ENCODE measurements at regions not wholly inside any gene's neighbourhood (a gene's known extent, or its start where the extent isn't known, plus 50 kb on each side); places are given as distances from the start of the nearest gene placed in this dataset.

DNA sequence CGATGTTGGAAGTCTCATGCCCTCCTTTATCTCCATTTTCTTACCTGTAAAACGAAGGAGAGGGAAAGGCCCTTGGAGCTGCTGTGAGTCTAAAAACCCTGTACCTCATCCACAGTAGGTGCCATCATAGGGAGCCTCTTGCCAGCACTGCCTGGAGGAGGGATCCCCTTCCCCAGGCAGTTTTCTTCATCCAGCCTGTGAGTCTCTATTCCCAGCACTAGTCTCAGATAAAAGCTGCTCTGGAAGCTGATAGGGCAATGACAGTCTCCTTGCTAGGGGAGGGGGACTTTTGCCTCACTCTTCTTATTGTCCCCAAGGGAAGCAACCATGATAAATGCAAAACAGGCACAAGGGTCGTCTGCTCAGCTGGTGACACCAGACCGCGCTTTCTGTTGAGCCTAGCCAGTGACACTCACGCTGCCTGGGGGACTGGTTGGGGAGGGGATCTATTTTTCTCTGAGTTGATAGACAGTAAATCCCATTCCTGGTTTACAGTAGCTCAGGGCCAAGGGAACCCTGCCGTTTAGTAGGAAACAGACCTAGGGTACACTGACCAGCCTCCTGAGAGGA is 139.5 kb upstream of the NABP1 start:
- TF ChIP-seq, protein P1, sequence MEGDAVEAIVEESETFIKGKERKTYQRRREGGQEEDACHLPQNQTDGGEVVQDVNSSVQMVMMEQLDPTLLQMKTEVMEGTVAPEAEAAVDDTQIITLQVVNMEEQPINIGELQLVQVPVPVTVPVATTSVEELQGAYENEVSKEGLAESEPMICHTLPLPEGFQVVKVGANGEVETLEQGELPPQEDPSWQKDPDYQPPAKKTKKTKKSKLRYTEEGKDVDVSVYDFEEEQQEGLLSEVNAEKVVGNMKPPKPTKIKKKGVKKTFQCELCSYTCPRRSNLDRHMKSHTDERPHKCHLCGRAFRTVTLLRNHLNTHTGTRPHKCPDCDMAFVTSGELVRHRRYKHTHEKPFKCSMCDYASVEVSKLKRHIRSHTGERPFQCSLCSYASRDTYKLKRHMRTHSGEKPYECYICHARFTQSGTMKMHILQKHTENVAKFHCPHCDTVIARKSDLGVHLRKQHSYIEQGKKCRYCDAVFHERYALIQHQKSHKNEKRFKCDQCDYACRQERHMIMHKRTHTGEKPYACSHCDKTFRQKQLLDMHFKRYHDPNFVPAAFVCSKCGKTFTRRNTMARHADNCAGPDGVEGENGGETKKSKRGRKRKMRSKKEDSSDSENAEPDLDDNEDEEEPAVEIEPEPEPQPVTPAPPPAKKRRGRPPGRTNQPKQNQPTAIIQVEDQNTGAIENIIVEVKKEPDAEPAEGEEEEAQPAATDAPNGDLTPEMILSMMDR (conservative IDR thresholded peaks at IDR 0.05; ENCODE audit: low read depth, low read length) = no peak
- TF ChIP-seq EZH2 (IDR thresholded peaks at IDR 0.05; ENCODE audit: low read length, unreplicated experiment) = no peak
